Uterus (tissue), 3 donors: ENCODE measurements at regions not wholly inside any gene's neighbourhood (a gene's known extent, or its start where the extent isn't known, plus 50 kb on each side); places are given as distances from the start of the nearest gene placed in this dataset.

Experiments
- DNase-seq, 2 donors: peaks; one replicate each; pipeline ENCODE4 v3.0.0-alpha.2; 2019 to 2020
- H3K27ac ChIP-seq, 2 donors: fragments of 200-600 bp; sonication (generic); 1 replicate in 1 of 2; 2 replicates in 1 of 2; pipeline ENCODE4 v1.5.1; 2016 to 2018
- H3K27me3 ChIP-seq, 2 donors: fragments of 200-600 bp; sonication (generic); one replicate each; pipeline ENCODE4 v1.5.1; 2018 to 2019; ENCODE audit warnings: control low read depth in 1 of 2
- H3K36me3 ChIP-seq, 2 donors: fragments of 200-600 bp; sonication (generic); one replicate each; pipeline ENCODE4 v1.5.1; 2019; ENCODE audit warnings: control low read depth in 1 of 2
- H3K4me1 ChIP-seq, 2 donors: fragments of 200-600 bp; sonication (generic); one replicate each; pipeline ENCODE4 v1.5.1; 2018 to 2019; ENCODE audit warnings: control low read depth in 1 of 2
- H3K4me3 ChIP-seq, 2 donors: fragments of 200-600 bp; sonication (generic); 1 replicate in 1 of 2; 2 replicates in 1 of 2; pipeline ENCODE4 v1.5.1; 2018 to 2019; ENCODE audit warnings: mild to moderate bottlenecking in 1 of 2
- H3K9me3 ChIP-seq, 2 donors: fragments of 200-600 bp; sonication (generic); one replicate each; pipeline ENCODE4 v1.5.1; 2019; ENCODE audit warnings: control low read depth in 1 of 2
- POLR2A ChIP-seq, 2 donors: fragments of 450-650 bp; IDR thresholded peaks; one replicate each; pipeline ENCODE4 v1.6.1; 2016; ENCODE audit warnings: antibody characterized with exemption in 2 of 2, mild to moderate bottlenecking in 1 of 2, moderate library complexity in 1 of 2
- intact Hi-C: fragments of 100-400 bp; cut with DNase I; formaldehyde crosslinking; loops from one replicate; pipeline ENCODE4 v1.15.1; 2023; ENCODE audit warnings: low total_unique reads
- TF ChIP-seq, protein P1 (sequence below), 4 experiments: fragments of 200-600 bp in 2 of 4; fragments of 450-650 bp in 2 of 4; sonication (generic) in 2 of 4; IDR thresholded peaks; one replicate each; pipeline ENCODE4 v1.5.1; 2016 to 2019; ENCODE audit warnings: antibody characterized with exemption in 4 of 4, mild to moderate bottlenecking in 2 of 4, moderate library complexity in 1 of 4
- donor health status: DM: yes; HTN: yes; CAD: no.

DNA sequence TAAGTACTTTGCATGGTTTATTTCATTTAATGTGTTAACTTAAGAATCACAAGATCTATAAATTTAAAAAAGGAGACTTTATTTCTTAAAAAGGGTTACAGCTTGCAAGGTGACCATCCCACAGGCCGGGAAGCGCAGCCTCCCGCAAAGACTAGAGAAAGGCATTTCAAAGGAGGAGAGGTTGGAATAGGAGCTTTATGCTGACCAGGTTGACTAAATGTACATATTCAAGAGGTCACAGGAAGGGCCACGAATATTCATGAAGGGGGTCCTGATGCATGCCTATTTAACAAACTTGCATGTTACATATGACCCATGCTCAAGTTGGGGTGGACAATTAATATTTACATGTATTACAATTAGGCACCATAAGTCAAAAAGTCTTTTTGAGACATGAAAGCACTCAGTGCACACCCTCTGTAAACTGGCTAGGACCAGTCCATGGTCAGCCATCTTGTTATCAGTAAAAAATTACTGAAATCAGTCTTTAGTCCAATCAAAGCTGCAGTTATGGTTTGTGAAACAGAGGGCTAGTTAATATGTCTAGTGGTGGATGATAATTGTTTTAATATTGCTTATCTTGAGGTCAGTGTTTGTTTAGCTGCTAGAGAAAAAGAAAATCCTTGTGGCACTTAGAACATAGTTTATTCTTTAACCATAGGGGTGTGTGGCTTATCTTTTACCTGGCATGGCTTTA lies 169.3 kb downstream of the KCNE4 start:
- no peak for TF ChIP-seq POLR2A (IDR thresholded peaks at IDR 0.05)
- TF ChIP-seq, protein P1, sequence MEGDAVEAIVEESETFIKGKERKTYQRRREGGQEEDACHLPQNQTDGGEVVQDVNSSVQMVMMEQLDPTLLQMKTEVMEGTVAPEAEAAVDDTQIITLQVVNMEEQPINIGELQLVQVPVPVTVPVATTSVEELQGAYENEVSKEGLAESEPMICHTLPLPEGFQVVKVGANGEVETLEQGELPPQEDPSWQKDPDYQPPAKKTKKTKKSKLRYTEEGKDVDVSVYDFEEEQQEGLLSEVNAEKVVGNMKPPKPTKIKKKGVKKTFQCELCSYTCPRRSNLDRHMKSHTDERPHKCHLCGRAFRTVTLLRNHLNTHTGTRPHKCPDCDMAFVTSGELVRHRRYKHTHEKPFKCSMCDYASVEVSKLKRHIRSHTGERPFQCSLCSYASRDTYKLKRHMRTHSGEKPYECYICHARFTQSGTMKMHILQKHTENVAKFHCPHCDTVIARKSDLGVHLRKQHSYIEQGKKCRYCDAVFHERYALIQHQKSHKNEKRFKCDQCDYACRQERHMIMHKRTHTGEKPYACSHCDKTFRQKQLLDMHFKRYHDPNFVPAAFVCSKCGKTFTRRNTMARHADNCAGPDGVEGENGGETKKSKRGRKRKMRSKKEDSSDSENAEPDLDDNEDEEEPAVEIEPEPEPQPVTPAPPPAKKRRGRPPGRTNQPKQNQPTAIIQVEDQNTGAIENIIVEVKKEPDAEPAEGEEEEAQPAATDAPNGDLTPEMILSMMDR (IDR thresholded peaks at IDR 0.05), result no peak

DNA sequence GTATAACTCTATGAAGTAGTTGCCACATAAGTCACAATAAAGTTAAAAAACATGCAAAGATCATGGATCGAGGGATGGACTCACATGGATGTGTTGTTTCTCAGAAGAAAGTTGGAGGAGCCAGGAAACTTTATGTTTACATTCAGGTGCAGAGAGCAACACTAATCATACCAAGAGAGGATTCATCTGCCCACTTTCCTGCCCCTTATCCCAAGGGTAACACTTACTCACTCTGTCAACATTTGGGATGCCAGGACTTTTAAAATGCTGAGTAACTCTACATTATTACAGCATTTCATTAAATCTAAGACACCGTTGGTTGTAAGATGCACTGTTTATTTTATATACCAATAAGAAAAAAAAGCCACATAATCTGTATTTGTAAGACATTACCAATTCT lies 170.4 kb downstream of the KCNE4 start:
- TF ChIP-seq, protein P1 (IDR thresholded peaks at IDR 0.05), result no peak
- no peak for TF ChIP-seq POLR2A (IDR thresholded peaks at IDR 0.05)
- no peak overlapping the region for H3K4me3 ChIP-seq
- DNase-seq, result no peak
- intact Hi-C loops, result no loop called here
- no peaks in the 10 kb centered on the region for H3K9me3 ChIP-seq
- no peak overlapping the region for H3K27ac ChIP-seq
- H3K4me1 ChIP-seq, result peaks cover 0 to 3% of the 10 kb centered on the region in 2 donors
- H3K36me3 ChIP-seq, result no peaks in the 10 kb centered on the region
- no peaks in the 10 kb centered on the region for H3K27me3 ChIP-seq

More for the DNA sequence above, 169.3 kb downstream of the KCNE4 start:
- peaks cover 0 to 3% of the 10 kb centered on the region in 2 donors for H3K4me1 ChIP-seq
- H3K36me3 ChIP-seq, result no peaks in the 10 kb centered on the region
- H3K9me3 ChIP-seq, result no peaks in the 10 kb centered on the region
- DNase-seq, result no peak
- H3K27me3 ChIP-seq, result no peaks in the 10 kb centered on the region
- intact Hi-C loops, result no loop called here
- no peak overlapping the region for H3K4me3 ChIP-seq
- no peak overlapping the region for H3K27ac ChIP-seq

DNA sequence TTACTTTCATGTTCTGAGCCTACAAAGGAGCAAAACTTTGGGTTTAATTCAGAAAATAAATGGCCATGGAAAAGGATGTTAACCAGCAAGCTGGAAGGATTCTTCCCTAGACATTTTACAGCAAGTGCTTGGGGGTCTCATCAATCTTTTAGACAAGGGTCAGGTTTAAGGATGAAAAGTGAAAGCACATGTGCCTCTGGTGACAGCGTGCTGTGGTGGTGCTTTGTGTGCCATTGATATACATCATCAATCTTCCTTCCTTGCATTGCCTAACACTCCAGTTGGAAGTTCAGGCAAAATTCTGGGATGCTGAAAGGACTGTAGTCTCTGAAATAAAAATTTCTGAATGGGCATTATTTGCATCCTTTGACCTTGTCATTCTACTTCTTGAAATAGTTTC lies 171.2 kb downstream of the KCNE4 start:
- H3K36me3 ChIP-seq, result no peaks in the 10 kb centered on the region
- TF ChIP-seq POLR2A (IDR thresholded peaks at IDR 0.05), result no peak
- TF ChIP-seq, protein P1 (IDR thresholded peaks at IDR 0.05), result no peak
- H3K4me1 ChIP-seq, result no peaks in the 10 kb centered on the region
- DNase-seq, result no peak
- intact Hi-C loops, result no loop called here
- no peak overlapping the region for H3K27ac ChIP-seq
- no peaks in the 10 kb centered on the region for H3K9me3 ChIP-seq
- no peaks in the 10 kb centered on the region for H3K27me3 ChIP-seq
- H3K4me3 ChIP-seq, result no peak overlapping the region

DNA sequence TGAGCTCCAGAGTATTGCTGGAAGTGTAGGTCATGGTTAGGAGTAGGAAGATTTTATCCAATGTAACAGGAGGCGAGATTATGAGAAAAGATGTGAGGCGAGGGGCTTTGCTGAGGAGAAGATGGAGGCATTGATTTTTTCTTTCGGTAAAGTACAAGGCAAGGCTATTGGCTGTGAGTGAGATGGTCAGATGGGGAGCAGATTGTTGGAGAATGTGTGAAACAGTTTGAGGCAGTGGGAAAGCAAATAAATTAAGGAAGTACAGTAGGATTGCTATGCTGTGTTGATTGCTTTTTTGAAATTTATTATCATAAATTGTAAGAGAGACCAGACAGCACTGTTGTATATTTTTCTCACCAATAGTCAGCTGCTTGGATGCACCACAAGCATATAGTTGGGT lies 173.3 kb downstream of the KCNE4 start:
- intact Hi-C loops, result no loop called here
- TF ChIP-seq, protein P1 (IDR thresholded peaks at IDR 0.05), result no peak
- no peak for TF ChIP-seq POLR2A (IDR thresholded peaks at IDR 0.05)
- Histone ChIP-seq H3K27ac (no peak overlapping the region), H3K4me1 (no peaks in the 10 kb centered on the region), H3K9me3 (no peaks in the 10 kb centered on the region), H3K27me3 (no peaks in the 10 kb centered on the region), H3K36me3 (no peaks in the 10 kb centered on the region), H3K4me3 (no peak overlapping the region)
- DNase-seq, result no peak

DNA sequence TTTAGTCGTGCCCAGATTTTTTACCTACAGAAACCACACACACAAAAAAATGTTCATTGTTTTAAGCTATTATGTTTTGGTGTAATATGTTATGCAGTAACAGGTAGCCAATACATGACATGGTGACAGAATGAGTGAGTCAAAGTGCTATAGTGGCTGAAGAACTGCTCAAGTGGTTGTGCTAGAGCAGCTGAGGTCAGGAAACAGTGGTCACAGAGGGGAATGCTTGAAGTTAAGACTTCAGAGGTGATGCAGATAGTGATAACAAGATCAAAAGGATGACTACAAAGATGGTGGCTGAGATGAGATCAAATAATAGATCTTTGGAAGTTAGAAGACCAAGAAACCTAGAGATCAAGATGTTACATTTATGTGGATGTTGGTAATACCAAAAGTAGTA lies 174.3 kb downstream of the KCNE4 start:
- DNase-seq, result no peak
- Histone ChIP-seq H3K4me1 (no peaks in the 10 kb centered on the region), H3K36me3 (no peaks in the 10 kb centered on the region), H3K9me3 (no peaks in the 10 kb centered on the region), H3K27me3 (no peaks in the 10 kb centered on the region), H3K27ac (no peak overlapping the region), H3K4me3 (no peak overlapping the region)
- TF ChIP-seq, protein P1 (IDR thresholded peaks at IDR 0.05), result no peak
- no peak for TF ChIP-seq POLR2A (IDR thresholded peaks at IDR 0.05)
- intact Hi-C loops, result no loop called here
